Smooth muscle cell (in vitro differentiated cells): ENCODE measurements at regions not wholly inside any gene's neighbourhood (a gene's known extent, or its start where the extent isn't known, plus 50 kb on each side); places are given as distances from the start of the nearest gene placed in this dataset.

Experiments used
- DNase-seq: peaks from one replicate; lab custom pipeline; 2025; ENCODE audit not compliant: unreplicated experiment; lab: John Stamatoyannopoulos, UW
- H2AFZ ChIP-seq: fragments of 200-600 bp; sonication (generic); 2 replicates; pipeline ENCODE4 v1.6.0; 2016; ENCODE audit warnings: antibody characterized with exemption, low read depth, mild to moderate bottlenecking
- H3F3A ChIP-seq: fragments of 200-600 bp; sonication (generic); 2 replicates; pipeline ENCODE4 v1.6.0; 2017; ENCODE audit warnings: antibody characterized with exemption, low read depth
- H3K27ac ChIP-seq: fragments of 200-600 bp; sonication (generic); 2 replicates; pipeline ENCODE4 v1.5.1; 2016; ENCODE audit warnings: low read depth, mild to moderate bottlenecking
- H3K27me3 ChIP-seq: fragments of 200-600 bp; sonication (generic); 2 replicates; pipeline ENCODE4 v1.6.1; 2016; ENCODE audit warnings: low read depth, mild to moderate bottlenecking
- H3K36me3 ChIP-seq: fragments of 200-600 bp; sonication (generic); 2 replicates; pipeline ENCODE4 v1.5.1; 2016; ENCODE audit warnings: low read depth
- H3K4me1 ChIP-seq: fragments of 200-600 bp; sonication (generic); 2 replicates; pipeline ENCODE4 v1.5.1; 2016; ENCODE audit warnings: low read depth
- H3K4me2 ChIP-seq: fragments of 200-600 bp; sonication (generic); 2 replicates; pipeline ENCODE4 v1.6.0; 2016; ENCODE audit warnings: mild to moderate bottlenecking
- H3K4me3 ChIP-seq: fragments of 200-600 bp; sonication (generic); 2 replicates; pipeline ENCODE4 v1.5.1; 2016; ENCODE audit warnings: mild to moderate bottlenecking
- H3K79me2 ChIP-seq: fragments of 200-600 bp; sonication (generic); 2 replicates; pipeline ENCODE4 v1.6.0; 2016; ENCODE audit warnings: low read depth, mild to moderate bottlenecking
- H3K9ac ChIP-seq: fragments of 200-600 bp; sonication (generic); 2 replicates; pipeline ENCODE4 v1.6.0; 2016; ENCODE audit warnings: low read depth
- H3K9me3 ChIP-seq: fragments of 200-600 bp; sonication (generic); replicated peaks from 2 replicates; pipeline ENCODE4 v1.5.1; 2016; ENCODE audit warnings: low read depth
- H4K20me1 ChIP-seq: fragments of 200-600 bp; sonication (generic); 2 replicates; pipeline ENCODE4 v1.6.0; 2016; ENCODE audit warnings: low read depth
- CTCF ChIP-seq: fragments of 200-600 bp; sonication (generic); IDR thresholded peaks from 2 replicates; pipeline ENCODE4 v1.5.1; 2017; ENCODE audit warnings: borderline replicate concordance, mild to moderate bottlenecking, antibody characterized with exemption; ENCODE audit not compliant: insufficient read depth, poor library complexity, severe bottlenecking
- WGBS: methylation state at CpG from one replicate; pipeline ENCODE4 v1.1.7; 2016; ENCODE audit warnings: low lambda C conversion rate; 5-methylcytosine and 5-hydroxymethylcytosine counted together

- peaks cover 7% of the 10 kb centered on the region for H3K4me1 ChIP-seq
- no peaks in the 10 kb centered on the region for H3K27me3 ChIP-seq
- H3K27ac ChIP-seq = no peak overlapping the region
- no peaks in the 10 kb centered on the region for H4K20me1 ChIP-seq
- no peak overlapping the region for H2AFZ ChIP-seq
- TF ChIP-seq CTCF = no peak
- no peak overlapping the region for H3K9ac ChIP-seq
- no peak overlapping the region for H3K4me3 ChIP-seq
- no peak for DNase-seq
- peaks cover 7% of the 10 kb centered on the region for H3F3A ChIP-seq
- no peak overlapping the region for H3K4me2 ChIP-seq
- H3K36me3 ChIP-seq = no peaks in the 10 kb centered on the region
- no peaks in the 10 kb centered on the region for H3K79me2 ChIP-seq
- WGBS = 100% methylated on average over 1 of the region's 1 CpG
- no peaks in the 10 kb centered on the region for H3K9me3 ChIP-seq
These were observed 149.1 kb upstream of the IMPG1 start for GRCh38 chr6:76221525-76221924.

GRCh38 chr6:76220805-76221204 is 148.3 kb upstream of the IMPG1 start:
- Histone ChIP-seq H3K4me2 (no peak overlapping the region), H3K79me2 (no peaks in the 10 kb centered on the region), H3K27me3 (no peaks in the 10 kb centered on the region), H4K20me1 (no peaks in the 10 kb centered on the region), H3F3A (peaks cover 7% of the 10 kb centered on the region), H3K27ac (no peak overlapping the region), H3K9me3 (no peaks in the 10 kb centered on the region), H3K9ac (no peak overlapping the region), H3K4me1 (peaks cover 7% of the 10 kb centered on the region), H3K36me3 (no peaks in the 10 kb centered on the region), H2AFZ (no peak overlapping the region), H3K4me3 (no peak overlapping the region)
- DNase-seq = no peak
- WGBS = 74% methylated on average over 3 of the region's 3 CpGs
- no peak for TF ChIP-seq CTCF

- no peak overlapping the region for H2AFZ ChIP-seq
- H3K79me2 ChIP-seq = no peaks in the 10 kb centered on the region
- H3K4me1 ChIP-seq = no peaks in the 10 kb centered on the region
- WGBS = 96% methylated on average over 2 of the region's 2 CpGs
- no peaks in the 10 kb centered on the region for H3F3A ChIP-seq
- H3K27ac ChIP-seq = no peak overlapping the region
- no peak overlapping the region for H3K9ac ChIP-seq
- DNase-seq = no peak
- no peak overlapping the region for H3K4me3 ChIP-seq
- no peaks in the 10 kb centered on the region for H3K27me3 ChIP-seq
- no peaks in the 10 kb centered on the region for H3K36me3 ChIP-seq
- no peak overlapping the region for H3K4me2 ChIP-seq
- TF ChIP-seq CTCF = no peak
- H3K9me3 ChIP-seq = no peaks in the 10 kb centered on the region
- no peaks in the 10 kb centered on the region for H4K20me1 ChIP-seq
These were observed 145.1 kb upstream of the IMPG1 start for GRCh38 chr6:76217606-76218005.

GRCh38 chr6:76214546-76214945 is 142.1 kb upstream of the IMPG1 start:
- H3K4me1 ChIP-seq = no peaks in the 10 kb centered on the region
- DNase-seq = no peak
- no peaks in the 10 kb centered on the region for H3K27me3 ChIP-seq
- H3K79me2 ChIP-seq = no peaks in the 10 kb centered on the region
- no peak overlapping the region for H3K4me3 ChIP-seq
- H3F3A ChIP-seq = no peaks in the 10 kb centered on the region
- H2AFZ ChIP-seq = no peak overlapping the region
- 80% methylated on average over 4 of the region's 4 CpGs for WGBS
- H3K27ac ChIP-seq = no peak overlapping the region
- no peaks in the 10 kb centered on the region for H4K20me1 ChIP-seq
- TF ChIP-seq CTCF = no peak
- no peaks in the 10 kb centered on the region for H3K36me3 ChIP-seq
- no peaks in the 10 kb centered on the region for H3K9me3 ChIP-seq
- H3K4me2 ChIP-seq = no peak overlapping the region
- no peak overlapping the region for H3K9ac ChIP-seq
